H1 (cell line): ENCODE measurements at regions not wholly inside any gene's neighbourhood (a gene's known extent, or its start where the extent isn't known, plus 50 kb on each side); places are given as distances from the start of the nearest gene placed in this dataset.

ENCODE experiments used
- FOSL1 ChIP-seq: IDR thresholded peaks from 2 replicates; pipeline ENCODE4 v1.6.1; 2011; ENCODE audit warnings: mild to moderate bottlenecking, low read depth, low read length, moderate library complexity; ENCODE audit not compliant: insufficient read depth
- MAFK ChIP-seq: IDR thresholded peaks from 2 replicates; pipeline ENCODE4 v1.6.1; 2012; ENCODE audit warnings: low read depth, mild to moderate bottlenecking, improper control_type of control experiment, low read length
- POU5F1 ChIP-seq: IDR thresholded peaks from 2 replicates; pipeline ENCODE4 v1.6.1; 2011; ENCODE audit warnings: low read depth, mild to moderate bottlenecking, low read length, moderate library complexity

- TF ChIP-seq MAFK (no peak), POU5F1 (no peak), FOSL1 (no peak)
Observed at GRCh38 chr3:82186017-82186416, 424.6 kb upstream of the GBE1 start (continued).
